ENCODE measurements at regions not wholly inside any gene's neighbourhood (a gene's known extent, or its start where the extent isn't known, plus 50 kb on each side); places are given as distances from the start of the nearest gene placed in this dataset.

DNA sequence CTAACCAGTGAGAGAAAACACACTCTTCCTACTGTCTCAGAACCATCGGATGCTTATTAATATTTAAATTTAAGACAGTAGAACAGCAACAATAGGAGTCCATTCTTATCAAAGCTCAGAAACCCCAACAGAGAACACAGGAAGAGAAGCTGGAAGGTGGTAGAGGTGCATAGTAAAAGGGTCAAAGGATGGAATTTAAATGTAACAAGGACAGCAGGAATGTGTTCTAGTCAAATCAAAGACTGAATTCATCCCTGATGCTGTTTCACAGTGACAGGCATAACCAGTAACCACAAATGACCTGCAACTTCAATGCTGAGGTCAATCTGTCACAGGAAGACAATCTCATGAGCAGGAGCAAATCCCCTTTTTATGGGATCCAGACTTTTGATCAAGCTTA, 1259.7 kb downstream of the XPNPEP1 start:
- TF ChIP-seq RAD21 (IDR thresholded peaks at IDR 0.05; ENCODE audit: low read length) (no peak), CTCF (conservative IDR thresholded peaks at IDR 0.05; ENCODE audit: low read depth, low read length) (no peak), CEBPB (IDR thresholded peaks at IDR 0.05; ENCODE audit: low read depth, low read length) (no peak), POLR2A (IDR thresholded peaks at IDR 0.05; ENCODE audit: low read depth, low read length) (no peak), RFX5 (IDR thresholded peaks at IDR 0.05; ENCODE audit: low read depth, low read length) (no peak), SMC3 (IDR thresholded peaks at IDR 0.05; ENCODE audit: low read depth, low read length) (no peak), BHLHE40 (IDR thresholded peaks at IDR 0.05; ENCODE audit: low read depth, low read length) (no peak), MAFK (IDR thresholded peaks at IDR 0.05; ENCODE audit: low read depth, low read length) (no peak)

Measured in IMR-90 (cell line).